HEK293 (cell line): ENCODE measurements at regions not wholly inside any gene's neighbourhood (a gene's known extent, or its start where the extent isn't known, plus 50 kb on each side); places are given as distances from the start of the nearest gene placed in this dataset.
A peak's percentile ranks its signal among the peaks of the same experiment; 100 is the strongest.

ENCODE experiments used
- CTCF ChIA-PET: fragments of 350-600 bp; formaldehyde crosslinking; extraction: SDS; loops from one replicate; lab custom pipeline; 2021; ENCODE audit warnings: antibody characterized with exemption; lab: Yijun Ruan, JAX
- POLR2A ChIA-PET: fragments of 300-600 bp; formaldehyde crosslinking; extraction: SDS; loops from one replicate; lab custom pipeline; 2020; ENCODE audit warnings: antibody characterized with exemption, inconsistent platforms; lab: Yijun Ruan, JAX
- H3K27ac ChIP-seq: fragments of 200-500 bp; sonication (Bioruptor generic); 2 replicates; pipeline ENCODE4 v1.5.1; 2014; ENCODE audit warnings: low read depth, low read length, control low read depth, inconsistent platforms; ENCODE audit errors: extremely low read depth
- H3K36me3 ChIP-seq, 2 experiments: fragments of 200-500 bp in 1 of 2; sonication (Bioruptor generic) in 1 of 2; 1 replicate in 1 of 2; 2 replicates in 1 of 2; pipeline ENCODE4 v1.5.1; 2014 to 2017; ENCODE audit warnings: inconsistent platforms in 2 of 2, low read length in 2 of 2; ENCODE audit not compliant: control insufficient read depth in 2 of 2, insufficient read depth in 1 of 2
- H3K4me1 ChIP-seq: fragments of 200-500 bp; sonication (Bioruptor generic); 2 replicates; pipeline ENCODE4 v1.5.1; 2014; ENCODE audit warnings: mild to moderate bottlenecking, low read length, inconsistent platforms; ENCODE audit not compliant: control insufficient read depth, insufficient read depth
- H3K4me3 ChIP-seq: 2 replicates; pipeline ENCODE4 v1.5.1; 2011; ENCODE audit warnings: low read depth, mild to moderate bottlenecking, control low read depth, low read length, moderate library complexity
- H3K9me3 ChIP-seq: fragments of 200-500 bp; sonication (Bioruptor generic); 2 replicates; pipeline ENCODE4 v1.5.1; 2014; ENCODE audit warnings: low read depth, low read length, inconsistent platforms; ENCODE audit not compliant: control insufficient read depth, insufficient read depth
- GLI2 ChIP-seq: fragments of 450-650 bp; formaldehyde crosslinking; IDR thresholded peaks from 2 replicates; pipeline ENCODE4; 2017; ENCODE audit warnings: missing biosample characterization, missing genetic modification characterization, low read depth, borderline replicate concordance
- HOXC10 ChIP-seq: sonication (generic); formaldehyde crosslinking; IDR thresholded peaks from 2 replicates; pipeline ENCODE4 v1.8.1; 2023; ENCODE audit warnings: mild to moderate bottlenecking, missing genetic modification reagents
- MZF1 ChIP-seq: fragments of 450-650 bp; formaldehyde crosslinking; IDR thresholded peaks from 2 replicates; pipeline ENCODE4 v1.5.1; 2017; ENCODE audit warnings: missing biosample characterization, missing genetic modification characterization, borderline replicate concordance
- PRDM1 ChIP-seq: fragments of 450-650 bp; formaldehyde crosslinking; IDR thresholded peaks from 2 replicates; pipeline ENCODE4; 2016; ENCODE audit warnings: missing biosample characterization, missing genetic modification characterization
- SCRT1 ChIP-seq: fragments of 450-650 bp; formaldehyde crosslinking; IDR thresholded peaks from 2 replicates; pipeline ENCODE4 v1.5.1; 2016; ENCODE audit warnings: missing biosample characterization, missing genetic modification characterization, borderline replicate concordance
- SETDB1 ChIP-seq: IDR thresholded peaks from one replicate; pipeline ENCODE4 v1.6.1; 2017; ENCODE audit warnings: mild to moderate bottlenecking, low read length, moderate library complexity, mixed read lengths; ENCODE audit not compliant: insufficient read length
- SP2 ChIP-seq: fragments of 450-650 bp; formaldehyde crosslinking; IDR thresholded peaks from 2 replicates; pipeline ENCODE4 v1.5.1; 2016; ENCODE audit warnings: missing biosample characterization, missing genetic modification characterization
- ZNF146 ChIP-seq: fragments of 450-650 bp; formaldehyde crosslinking; IDR thresholded peaks from 2 replicates; pipeline ENCODE4 v1.5.1; 2016; ENCODE audit warnings: missing biosample characterization, missing genetic modification characterization
- ZNF292 ChIP-seq: fragments of 450-650 bp; formaldehyde crosslinking; IDR thresholded peaks from 2 replicates; pipeline ENCODE4 v1.5.1; 2016; ENCODE audit warnings: low read depth, missing biosample characterization, missing genetic modification characterization, borderline replicate concordance
- ZNF341 ChIP-seq: fragments of 450-650 bp; formaldehyde crosslinking; IDR thresholded peaks from 2 replicates; pipeline ENCODE4; 2016; ENCODE audit warnings: low read depth, missing biosample characterization, missing genetic modification characterization
- ZNF510 ChIP-seq: fragments of 450-650 bp; formaldehyde crosslinking; IDR thresholded peaks from 2 replicates; pipeline ENCODE4 v1.5.1; 2018; ENCODE audit warnings: mild to moderate bottlenecking, missing genetic modification characterization, missing biosample characterization; ENCODE audit not compliant: insufficient replicate concordance
- ZNF530 ChIP-seq: fragments of 450-650 bp; formaldehyde crosslinking; IDR thresholded peaks from 2 replicates; pipeline ENCODE4 v1.5.1; 2016; ENCODE audit warnings: low read depth, missing biosample characterization, missing genetic modification characterization
- ZNF610 ChIP-seq: fragments of 450-650 bp; formaldehyde crosslinking; IDR thresholded peaks from 2 replicates; pipeline ENCODE4 v1.5.1; 2016; ENCODE audit warnings: missing biosample characterization, missing genetic modification characterization, borderline replicate concordance
- ZNF660 ChIP-seq: fragments of 450-650 bp; IDR thresholded peaks from 2 replicates; pipeline ENCODE4 v1.5.1; 2018; ENCODE audit warnings: missing biosample characterization, mild to moderate bottlenecking, missing genetic modification characterization
- ZNF670 ChIP-seq: fragments of 450-650 bp; formaldehyde crosslinking; IDR thresholded peaks from 2 replicates; pipeline ENCODE4 v1.5.1; 2016; ENCODE audit warnings: missing biosample characterization, missing genetic modification characterization, low read depth
- ZNF830 ChIP-seq: fragments of 450-650 bp; IDR thresholded peaks from 2 replicates; pipeline ENCODE4 v1.5.0; 2018; ENCODE audit warnings: missing biosample characterization, missing genetic modification characterization, low read depth, mild to moderate bottlenecking, moderate library complexity
- TF ChIP-seq, protein P1 (sequence below): fragments of 450-650 bp; formaldehyde crosslinking; optimal IDR thresholded peaks from 2 replicates; pipeline ENCODE3; 2016; ENCODE audit warnings: missing biosample characterization, mild to moderate bottlenecking, missing genetic modification characterization
- TF ChIP-seq, protein P2 (sequence below): fragments of 450-650 bp; formaldehyde crosslinking; IDR thresholded peaks from 2 replicates; pipeline ENCODE4 v1.5.1; 2016; ENCODE audit warnings: missing biosample characterization, missing genetic modification characterization, borderline replicate concordance
- TF ChIP-seq, protein P3 (sequence below): fragments of 450-650 bp; formaldehyde crosslinking; IDR thresholded peaks from 2 replicates; pipeline ENCODE4 v1.5.1; 2016; ENCODE audit warnings: missing biosample characterization, missing genetic modification characterization

DNA sequence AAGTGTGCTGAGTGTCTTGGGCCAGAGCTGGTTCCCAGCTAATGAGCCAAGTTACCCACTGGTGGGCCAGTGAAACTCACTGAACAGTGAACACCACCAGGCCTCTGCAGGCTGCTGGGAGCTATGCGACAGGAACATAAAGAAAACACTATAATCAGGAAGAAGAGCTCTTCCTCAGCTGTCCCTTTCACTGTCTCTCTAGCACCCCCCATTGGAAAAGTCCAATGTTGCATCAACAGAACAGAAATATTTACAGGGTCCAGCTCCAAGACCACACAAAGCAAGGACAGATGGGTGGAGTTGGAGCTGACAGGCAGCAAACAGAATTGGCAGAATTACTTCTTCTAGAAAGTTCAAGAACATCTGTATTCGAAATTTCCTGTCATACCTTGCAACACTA lies 903.6 kb upstream of the TMEM132C start:
- ChIA-PET POLR2A (no interaction called here), CTCF (interaction anchor here (0.6 to 2.0 kb wide), 4 partner anchors 18 to 641 kb away, joined by 3 to 7 read pairs (median 4); no protein-coding TSS in a partner anchor)
- H3K36me3 ChIP-seq: no peaks in the 10 kb centered on the region
- H3K4me3 ChIP-seq: no peak overlapping the region
- H3K4me1 ChIP-seq: no peaks in the 10 kb centered on the region
- H3K27ac ChIP-seq: no peak overlapping the region
- no peaks in the 10 kb centered on the region for H3K9me3 ChIP-seq
- TF ChIP-seq ZNF830 (tag by site-specific recombination): no peak
- no peak for TF ChIP-seq ZNF146 (tag by site-specific recombination)
- TF ChIP-seq ZNF510 (tag by site-specific recombination): no peak

- H3K4me1 ChIP-seq: no peaks in the 10 kb centered on the region
- no peak overlapping the region for H3K4me3 ChIP-seq
- no peak overlapping the region for H3K27ac ChIP-seq
- no peaks in the 10 kb centered on the region for H3K9me3 ChIP-seq
- ChIA-PET CTCF (no interaction called here), POLR2A (no interaction called here)
- H3K36me3 ChIP-seq: no peaks in the 10 kb centered on the region
- TF ChIP-seq, protein P1, sequence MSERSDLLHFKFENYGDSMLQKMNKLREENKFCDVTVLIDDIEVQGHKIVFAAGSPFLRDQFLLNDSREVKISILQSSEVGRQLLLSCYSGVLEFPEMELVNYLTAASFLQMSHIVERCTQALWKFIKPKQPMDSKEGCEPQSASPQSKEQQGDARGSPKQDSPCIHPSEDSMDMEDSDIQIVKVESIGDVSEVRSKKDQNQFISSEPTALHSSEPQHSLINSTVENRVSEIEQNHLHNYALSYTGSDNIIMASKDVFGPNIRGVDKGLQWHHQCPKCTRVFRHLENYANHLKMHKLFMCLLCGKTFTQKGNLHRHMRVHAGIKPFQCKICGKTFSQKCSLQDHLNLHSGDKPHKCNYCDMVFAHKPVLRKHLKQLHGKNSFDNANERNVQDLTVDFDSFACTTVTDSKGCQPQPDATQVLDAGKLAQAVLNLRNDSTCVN (tag by site-specific recombination): no peak
- TF ChIP-seq ZNF610 (tag by site-specific recombination) (no peak), SP2 (tag by site-specific recombination) (no peak), ZNF292 (tag by site-specific recombination) (no peak), ZNF660 (tag by site-specific recombination) (no peak), SCRT1 (tag by site-specific recombination) (no peak), ZNF530 (no peak), GLI2 (no peak), HOXC10 (CRISPR knock-in tag) (no peak), MZF1 (tag by site-specific recombination) (no peak), ZNF670 (tag by site-specific recombination) (no peak), SETDB1 (no peak)
- TF ChIP-seq, protein P2, sequence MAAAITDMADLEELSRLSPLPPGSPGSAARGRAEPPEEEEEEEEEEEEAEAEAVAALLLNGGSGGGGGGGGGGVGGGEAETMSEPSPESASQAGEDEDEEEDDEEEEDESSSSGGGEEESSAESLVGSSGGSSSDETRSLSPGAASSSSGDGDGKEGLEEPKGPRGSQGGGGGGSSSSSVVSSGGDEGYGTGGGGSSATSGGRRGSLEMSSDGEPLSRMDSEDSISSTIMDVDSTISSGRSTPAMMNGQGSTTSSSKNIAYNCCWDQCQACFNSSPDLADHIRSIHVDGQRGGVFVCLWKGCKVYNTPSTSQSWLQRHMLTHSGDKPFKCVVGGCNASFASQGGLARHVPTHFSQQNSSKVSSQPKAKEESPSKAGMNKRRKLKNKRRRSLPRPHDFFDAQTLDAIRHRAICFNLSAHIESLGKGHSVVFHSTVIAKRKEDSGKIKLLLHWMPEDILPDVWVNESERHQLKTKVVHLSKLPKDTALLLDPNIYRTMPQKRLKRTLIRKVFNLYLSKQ (tag by site-specific recombination): no peak
These were observed 893.4 kb upstream of the TMEM132C start for GRCh38 chr12:127373559-127373958.

DNA sequence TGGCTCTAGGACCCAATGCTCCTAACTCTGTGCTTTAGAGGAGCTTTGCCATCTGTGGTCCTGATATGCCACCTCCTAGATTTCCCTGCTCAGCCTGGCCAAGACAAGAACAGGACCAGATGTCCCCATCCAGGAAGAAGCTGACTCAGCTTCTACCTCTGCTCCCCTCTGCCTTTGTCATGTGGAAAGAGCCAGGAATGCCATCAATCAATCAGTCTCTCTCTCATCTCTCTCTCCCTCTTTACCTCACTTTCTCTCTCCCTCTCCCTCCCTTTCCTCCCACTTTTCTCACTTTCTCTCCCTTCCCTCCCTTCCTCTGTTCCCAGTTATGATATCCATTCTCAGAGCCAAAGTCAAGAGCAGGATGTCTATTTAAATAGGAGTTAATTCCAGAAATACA lies 892.5 kb upstream of the TMEM132C start:
- POLR2A ChIA-PET: no interaction called here
- CTCF ChIA-PET: no interaction called here
- H3K27ac ChIP-seq: no peak overlapping the region
- TF ChIP-seq, protein P3, sequence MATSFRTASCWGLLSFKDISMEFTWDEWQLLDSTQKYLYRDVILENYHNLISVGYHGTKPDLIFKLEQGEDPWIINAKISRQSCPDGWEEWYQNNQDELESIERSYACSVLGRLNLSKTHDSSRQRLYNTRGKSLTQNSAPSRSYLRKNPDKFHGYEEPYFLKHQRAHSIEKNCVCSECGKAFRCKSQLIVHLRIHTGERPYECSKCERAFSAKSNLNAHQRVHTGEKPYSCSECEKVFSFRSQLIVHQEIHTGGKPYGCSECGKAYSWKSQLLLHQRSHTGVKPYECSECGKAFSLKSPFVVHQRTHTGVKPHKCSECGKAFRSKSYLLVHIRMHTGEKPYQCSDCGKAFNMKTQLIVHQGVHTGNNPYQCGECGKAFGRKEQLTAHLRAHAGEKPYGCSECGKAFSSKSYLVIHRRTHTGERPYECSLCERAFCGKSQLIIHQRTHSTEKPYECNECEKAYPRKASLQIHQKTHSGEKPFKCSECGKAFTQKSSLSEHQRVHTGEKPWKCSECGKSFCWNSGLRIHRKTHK (tag by site-specific recombination): no peak
- TF ChIP-seq PRDM1 (tag by site-specific recombination) (peak; percentile 61), ZNF341 (no peak)
- no peaks in the 10 kb centered on the region for H3K36me3 ChIP-seq
- no peaks in the 10 kb centered on the region for H3K9me3 ChIP-seq
- no peaks in the 10 kb centered on the region for H3K4me1 ChIP-seq
- no peak overlapping the region for H3K4me3 ChIP-seq
